Mammary epithelial cell (primary cell): ENCODE measurements at regions not wholly inside any gene's neighbourhood (a gene's known extent, or its start where the extent isn't known, plus 50 kb on each side); places are given as distances from the start of the nearest gene placed in this dataset.

Source experiments
- CTCF ChIP-seq, 2 donors: IDR thresholded peaks in 1 of 2; conservative IDR thresholded peaks in 1 of 2; 2 replicates each; pipeline ENCODE4 v1.5.1; 2011 to 2012; ENCODE audit warnings: inconsistent platforms in 2 of 2, low read length in 2 of 2, mild to moderate bottlenecking in 2 of 2, control low read depth in 1 of 2, low read depth in 1 of 2; ENCODE audit not compliant: insufficient read depth in 1 of 2; ENCODE audit errors: extremely low read depth in 1 of 2
- EZH2 ChIP-seq: IDR thresholded peaks from 2 replicates; pipeline ENCODE4 v1.6.1; 2012; ENCODE audit warnings: low read length, inconsistent platforms, borderline replicate concordance

- no peak for TF ChIP-seq CTCF (conservative IDR thresholded peaks at IDR 0.05 in 1 of 2, IDR thresholded peaks at IDR 0.05 in 1 of 2; ENCODE audit: extremely low read depth in 1 of 2, insufficient read depth in 1 of 2, low read depth in 1 of 2, low read length in 2 of 2)
- no peak for TF ChIP-seq EZH2
Observed at GRCh38 chr1:235022981-235023710, 105.5 kb downstream of the TOMM20 start.
